Keratinocyte (primary cell): ENCODE measurements at regions not wholly inside any gene's neighbourhood (a gene's known extent, or its start where the extent isn't known, plus 50 kb on each side); places are given as distances from the start of the nearest gene placed in this dataset.

Source experiments
- EZH2 ChIP-seq: IDR thresholded peaks from one replicate; pipeline ENCODE4 v1.6.1; 2012; ENCODE audit warnings: inconsistent platforms, mild to moderate bottlenecking, low read length, moderate library complexity
- TF ChIP-seq, protein P1 (sequence below), 3 experiments: IDR thresholded peaks in 1 of 3; conservative IDR thresholded peaks in 1 of 3; optimal IDR thresholded peaks in 1 of 3; 2 replicates in 2 of 3; 3 replicates in 1 of 3; pipeline versions ENCODE3 to v1.5.1; 2011; ENCODE audit warnings: low read length in 3 of 3, mild to moderate bottlenecking in 3 of 3, moderate library complexity in 2 of 3, control low read depth in 1 of 3, inconsistent platforms in 1 of 3; ENCODE audit not compliant: insufficient read depth in 2 of 3; ENCODE audit errors: extremely low read depth in 1 of 3

DNA sequence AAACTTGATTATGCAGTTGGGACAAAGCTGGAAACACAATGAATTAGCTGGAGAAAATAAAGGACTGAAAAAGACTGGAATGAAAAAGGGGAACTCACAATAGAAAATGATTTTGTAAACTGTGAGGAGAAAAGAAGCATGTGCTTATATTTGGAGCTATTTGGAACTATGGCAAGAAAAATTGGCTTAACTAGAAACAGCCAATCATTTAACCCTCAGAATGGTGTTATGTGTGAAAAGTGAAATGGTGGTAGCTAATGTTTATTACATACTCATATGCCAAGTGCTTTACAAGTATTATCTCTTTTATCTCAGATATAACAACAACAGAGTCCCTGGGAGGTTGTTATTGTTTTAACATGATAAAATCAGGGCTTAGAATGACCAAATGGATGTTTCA lies 583.1 kb upstream of the SEL1L start:
- TF ChIP-seq, protein P1, sequence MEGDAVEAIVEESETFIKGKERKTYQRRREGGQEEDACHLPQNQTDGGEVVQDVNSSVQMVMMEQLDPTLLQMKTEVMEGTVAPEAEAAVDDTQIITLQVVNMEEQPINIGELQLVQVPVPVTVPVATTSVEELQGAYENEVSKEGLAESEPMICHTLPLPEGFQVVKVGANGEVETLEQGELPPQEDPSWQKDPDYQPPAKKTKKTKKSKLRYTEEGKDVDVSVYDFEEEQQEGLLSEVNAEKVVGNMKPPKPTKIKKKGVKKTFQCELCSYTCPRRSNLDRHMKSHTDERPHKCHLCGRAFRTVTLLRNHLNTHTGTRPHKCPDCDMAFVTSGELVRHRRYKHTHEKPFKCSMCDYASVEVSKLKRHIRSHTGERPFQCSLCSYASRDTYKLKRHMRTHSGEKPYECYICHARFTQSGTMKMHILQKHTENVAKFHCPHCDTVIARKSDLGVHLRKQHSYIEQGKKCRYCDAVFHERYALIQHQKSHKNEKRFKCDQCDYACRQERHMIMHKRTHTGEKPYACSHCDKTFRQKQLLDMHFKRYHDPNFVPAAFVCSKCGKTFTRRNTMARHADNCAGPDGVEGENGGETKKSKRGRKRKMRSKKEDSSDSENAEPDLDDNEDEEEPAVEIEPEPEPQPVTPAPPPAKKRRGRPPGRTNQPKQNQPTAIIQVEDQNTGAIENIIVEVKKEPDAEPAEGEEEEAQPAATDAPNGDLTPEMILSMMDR (optimal IDR thresholded peaks at IDR 0.05 in 1 of 3, IDR thresholded peaks at IDR 0.05 in 1 of 3, conservative IDR thresholded peaks at IDR 0.05 in 1 of 3; ENCODE audit: extremely low read depth in 1 of 3, insufficient read depth in 2 of 3, low read length in 3 of 3) = no peak
- no peak for TF ChIP-seq EZH2
